LNCAP (cell line): ENCODE measurements at regions not wholly inside any gene's neighbourhood (a gene's known extent, or its start where the extent isn't known, plus 50 kb on each side); places are given as distances from the start of the nearest gene placed in this dataset.

Experiments
- TF ChIP-seq, protein P1 (sequence below): fragments of 450-650 bp; IDR thresholded peaks from 2 replicates; pipeline ENCODE4 v1.5.1; 2017; ENCODE audit warnings: mild to moderate bottlenecking

DNA sequence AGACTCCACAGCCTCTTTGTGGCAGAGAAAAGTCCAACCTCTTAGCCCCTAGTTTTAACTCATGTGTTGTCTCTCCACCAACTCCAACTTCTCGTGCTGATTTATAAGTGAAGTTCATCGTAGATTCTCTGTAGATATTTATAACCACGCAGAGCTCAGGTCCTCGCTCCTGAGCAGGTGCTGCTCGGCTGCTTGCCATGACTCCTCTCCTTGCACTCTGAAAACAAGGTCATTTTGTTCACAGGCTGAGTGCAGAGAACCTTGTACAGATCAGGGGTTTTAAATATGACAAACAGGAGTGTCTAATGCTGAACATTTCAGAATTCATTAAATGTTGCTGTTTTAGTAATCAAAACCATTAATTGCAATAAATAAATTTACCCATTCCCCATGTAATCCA, 330.8 kb upstream of the GYPC start:
- TF ChIP-seq, protein P1, sequence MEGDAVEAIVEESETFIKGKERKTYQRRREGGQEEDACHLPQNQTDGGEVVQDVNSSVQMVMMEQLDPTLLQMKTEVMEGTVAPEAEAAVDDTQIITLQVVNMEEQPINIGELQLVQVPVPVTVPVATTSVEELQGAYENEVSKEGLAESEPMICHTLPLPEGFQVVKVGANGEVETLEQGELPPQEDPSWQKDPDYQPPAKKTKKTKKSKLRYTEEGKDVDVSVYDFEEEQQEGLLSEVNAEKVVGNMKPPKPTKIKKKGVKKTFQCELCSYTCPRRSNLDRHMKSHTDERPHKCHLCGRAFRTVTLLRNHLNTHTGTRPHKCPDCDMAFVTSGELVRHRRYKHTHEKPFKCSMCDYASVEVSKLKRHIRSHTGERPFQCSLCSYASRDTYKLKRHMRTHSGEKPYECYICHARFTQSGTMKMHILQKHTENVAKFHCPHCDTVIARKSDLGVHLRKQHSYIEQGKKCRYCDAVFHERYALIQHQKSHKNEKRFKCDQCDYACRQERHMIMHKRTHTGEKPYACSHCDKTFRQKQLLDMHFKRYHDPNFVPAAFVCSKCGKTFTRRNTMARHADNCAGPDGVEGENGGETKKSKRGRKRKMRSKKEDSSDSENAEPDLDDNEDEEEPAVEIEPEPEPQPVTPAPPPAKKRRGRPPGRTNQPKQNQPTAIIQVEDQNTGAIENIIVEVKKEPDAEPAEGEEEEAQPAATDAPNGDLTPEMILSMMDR, result no peak

- TF ChIP-seq, protein P1, result no peak
These were observed 326.8 kb upstream of the GYPC start for GRCh38 chr2:126329173-126329572.

DNA sequence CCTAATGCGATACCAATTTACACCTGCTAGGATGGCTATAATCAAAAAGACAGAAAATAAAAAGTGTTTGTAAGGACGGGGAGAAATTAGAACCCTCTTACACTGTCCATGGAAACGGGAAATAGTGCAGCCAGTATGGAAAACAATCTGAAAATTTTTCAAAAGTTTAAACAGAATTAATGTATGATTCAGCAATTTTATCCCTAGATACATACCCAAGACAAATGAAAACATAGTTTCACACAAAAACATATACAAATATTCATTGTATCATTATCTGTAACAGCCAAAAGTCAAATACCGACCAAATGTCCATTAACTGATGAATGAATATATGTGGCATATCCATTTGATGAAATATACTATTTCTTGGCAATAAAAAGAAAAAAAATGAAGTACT, 313.5 kb upstream of the GYPC start:
- TF ChIP-seq, protein P1, result no peak

GRCh38 chr2:126343136-126343535, 312.8 kb upstream of the GYPC start:
- TF ChIP-seq, protein P1, result no peak

- TF ChIP-seq, protein P1, result no peak
These were observed 311.5 kb upstream of the GYPC start for GRCh38 chr2:126344493-126344892.

- TF ChIP-seq, protein P1, result no peak
These were observed 310.3 kb upstream of the GYPC start for GRCh38 chr2:126345691-126346090.

DNA sequence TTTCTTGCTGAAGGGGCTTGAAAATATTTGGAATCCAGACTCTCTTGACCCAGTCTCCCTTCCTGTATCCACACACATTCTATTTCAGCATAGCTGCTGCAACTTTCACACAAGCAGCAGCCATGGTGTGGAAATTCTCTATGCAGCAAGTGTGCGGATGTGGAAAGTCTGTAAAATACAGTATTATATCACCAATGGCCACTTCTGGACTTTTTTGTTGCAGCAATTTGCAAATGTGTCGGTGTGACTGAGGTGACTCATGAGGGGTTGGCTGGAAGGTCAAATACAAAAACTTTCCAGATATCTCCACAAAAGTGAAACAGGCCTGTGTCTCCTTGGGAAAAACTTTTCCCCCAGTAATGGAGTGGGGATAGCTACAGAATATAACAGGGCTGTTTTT, 299.3 kb upstream of the GYPC start:
- TF ChIP-seq, protein P1, result no peak

DNA sequence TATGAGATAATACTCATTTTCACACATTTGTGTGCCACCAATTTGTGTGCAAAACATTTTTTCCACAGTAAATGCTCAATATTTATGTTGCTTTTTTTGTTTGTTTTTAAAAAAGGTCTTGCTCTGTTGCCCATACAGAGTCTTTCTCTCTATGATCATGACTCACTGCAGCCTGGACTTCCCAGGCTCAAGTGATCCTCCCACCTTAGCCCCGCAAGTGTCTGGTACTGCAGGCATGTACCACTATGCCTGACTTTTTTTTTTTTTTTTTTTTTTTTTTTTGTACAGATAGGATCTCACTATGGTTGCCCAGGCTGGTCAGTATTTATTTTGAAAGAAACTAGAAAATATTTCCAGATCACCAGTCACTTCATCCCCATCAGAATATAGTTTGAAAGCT, 297.8 kb upstream of the GYPC start:
- TF ChIP-seq, protein P1, result no peak
